ENCODE measurements at regions not wholly inside any gene's neighbourhood (a gene's known extent, or its start where the extent isn't known, plus 50 kb on each side); places are given as distances from the start of the nearest gene placed in this dataset.

- no peak for DNase-seq
Observed at GRCh38 chr4:13851085-13851940, 223.8 kb upstream of the BOD1L1 start.

DNA sequence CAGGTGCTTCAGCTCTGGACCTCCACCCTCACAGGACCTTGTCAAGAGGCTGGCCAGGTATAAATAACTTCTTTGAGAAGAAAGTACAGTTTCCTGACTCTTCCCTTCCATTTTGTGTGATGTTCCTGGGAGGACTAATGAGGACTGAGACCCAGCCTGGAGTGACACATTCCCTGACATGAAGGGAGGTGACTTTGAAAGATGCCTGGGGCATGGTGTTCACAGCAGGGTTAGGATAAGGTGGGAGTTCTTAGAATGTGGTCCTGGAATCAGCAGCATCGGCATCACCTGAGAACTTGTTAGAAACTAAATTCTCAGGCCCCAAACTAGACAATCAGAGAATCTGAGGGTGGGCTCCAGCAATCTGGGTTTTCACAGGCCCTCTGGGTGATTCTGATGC, 224.9 kb upstream of the BOD1L1 start:
- DNase-seq = no peak

DNA sequence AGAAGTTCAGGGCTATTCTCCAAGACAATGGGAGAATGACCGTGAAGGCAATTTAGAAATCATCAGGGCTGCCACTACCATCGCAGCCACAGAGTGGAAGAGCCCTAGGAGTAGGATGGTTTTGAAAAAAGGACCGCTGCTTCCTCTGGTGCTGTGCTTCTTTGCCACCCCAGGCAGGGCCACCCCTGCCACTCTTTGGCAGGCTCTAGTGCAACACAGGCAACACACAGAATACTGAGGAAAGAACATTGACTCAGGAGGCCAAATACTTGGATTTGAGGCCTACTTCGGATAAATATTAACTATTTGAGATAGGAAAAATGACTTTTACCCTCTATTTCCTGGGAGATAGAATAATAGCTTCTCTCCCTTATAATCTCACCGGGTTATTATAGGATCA, 228.9 kb upstream of the BOD1L1 start:
- no peak for DNase-seq

- DNase-seq = no peak
Observed at GRCh38 chr4:13857397-13857796, 229.9 kb upstream of the BOD1L1 start.

DNA sequence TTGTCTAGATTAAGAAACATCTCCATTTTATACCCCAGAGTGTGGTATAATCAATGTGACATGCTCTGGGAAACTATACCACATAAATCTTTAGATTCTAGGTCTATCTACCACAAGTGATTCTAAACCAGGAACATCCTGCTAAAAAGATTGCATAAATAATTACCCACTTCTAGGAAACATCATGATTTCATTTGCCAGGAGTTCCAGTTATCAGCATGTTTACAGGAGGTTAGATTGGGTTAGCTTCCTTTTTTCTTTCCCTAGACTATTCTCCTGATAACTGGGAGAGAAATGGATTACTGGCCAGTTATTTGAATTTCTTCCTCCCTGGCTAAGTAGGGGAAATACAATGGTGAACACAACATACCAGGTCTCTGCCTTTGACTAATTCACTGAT, 230.3 kb upstream of the BOD1L1 start:
- DNase-seq = no peak

DNA sequence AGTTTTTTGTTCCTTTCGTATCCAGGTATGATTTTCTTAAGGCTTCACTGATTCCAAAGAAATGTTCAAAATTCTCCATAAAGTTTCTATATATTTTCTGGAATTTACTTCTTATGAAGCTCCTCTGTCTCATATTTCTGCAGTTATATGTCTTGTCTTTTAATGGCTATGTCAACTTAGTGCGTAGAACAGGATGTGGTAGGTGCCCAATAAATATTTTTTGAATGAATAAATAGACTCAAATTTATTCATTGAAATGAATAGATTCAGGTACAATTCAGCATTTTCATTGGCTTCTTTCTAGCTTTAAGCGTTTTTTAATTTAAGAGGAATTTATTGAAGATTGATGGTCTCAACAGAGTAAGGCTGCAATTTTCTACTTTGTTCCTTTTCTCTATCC, 231.9 kb upstream of the BOD1L1 start:
- no peak for DNase-seq

GRCh38 chr4:13860126-13860525, 232.6 kb upstream of the BOD1L1 start:
- DNase-seq = no peak

- no peak for DNase-seq
Observed at GRCh38 chr4:13865871-13866669, 238.5 kb upstream of the BOD1L1 start.

GRCh38 chr4:13866881-13867280, 239.4 kb upstream of the BOD1L1 start:
- no peak for DNase-seq

- DNase-seq = no peak
Observed at GRCh38 chr4:13872155-13872554, 244.6 kb upstream of the BOD1L1 start.

- DNase-seq = no peak
Observed at GRCh38 chr4:13872955-13873354, 245.4 kb upstream of the BOD1L1 start.

DNA sequence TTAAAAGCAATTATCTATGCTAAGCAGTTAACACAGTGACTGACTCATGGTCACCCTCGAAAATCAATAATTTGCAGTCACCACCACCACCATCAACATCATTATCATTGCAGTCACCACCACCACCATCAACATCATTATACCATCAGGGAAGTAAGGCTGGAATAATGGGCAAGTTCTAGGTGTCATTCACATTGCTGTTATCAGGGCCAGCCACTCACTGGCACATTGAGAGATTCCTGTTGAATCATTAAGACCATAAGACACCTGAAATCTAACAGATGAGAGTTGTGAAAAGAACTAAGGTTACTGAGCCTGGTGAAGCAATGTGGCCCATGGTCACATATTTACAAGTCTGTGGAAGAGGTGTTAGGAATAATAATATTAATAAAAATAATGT, 247.7 kb upstream of the BOD1L1 start:
- no peak for DNase-seq

GRCh38 chr4:13876131-13876530, 248.6 kb upstream of the BOD1L1 start:
- no peak for DNase-seq

DNA sequence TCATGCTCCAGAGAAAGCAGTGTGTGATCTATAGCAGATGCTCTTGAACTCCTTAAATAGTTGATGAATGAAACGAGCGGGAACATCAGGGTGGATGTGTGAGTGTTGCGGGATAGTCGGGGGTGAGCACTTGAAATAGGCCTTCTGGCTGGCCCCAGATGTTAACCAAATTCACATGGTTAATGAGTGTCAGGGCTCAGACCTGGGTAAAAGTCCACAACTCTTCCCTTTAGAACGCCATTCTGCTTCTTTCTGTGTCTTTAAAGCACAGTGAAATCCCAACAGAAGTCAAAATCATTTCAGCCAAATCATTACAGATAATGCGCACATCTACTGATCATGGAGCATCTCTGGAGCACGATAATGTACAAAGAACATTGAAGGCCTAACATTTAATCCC, 249.4 kb upstream of the BOD1L1 start:
- no peak for DNase-seq

GRCh38 chr4:13877626-13878025, 250.1 kb upstream of the BOD1L1 start:
- DNase-seq = no peak

- no peak for DNase-seq
Observed at GRCh38 chr4:13881892-13882291, 254.4 kb upstream of the BOD1L1 start.

DNA sequence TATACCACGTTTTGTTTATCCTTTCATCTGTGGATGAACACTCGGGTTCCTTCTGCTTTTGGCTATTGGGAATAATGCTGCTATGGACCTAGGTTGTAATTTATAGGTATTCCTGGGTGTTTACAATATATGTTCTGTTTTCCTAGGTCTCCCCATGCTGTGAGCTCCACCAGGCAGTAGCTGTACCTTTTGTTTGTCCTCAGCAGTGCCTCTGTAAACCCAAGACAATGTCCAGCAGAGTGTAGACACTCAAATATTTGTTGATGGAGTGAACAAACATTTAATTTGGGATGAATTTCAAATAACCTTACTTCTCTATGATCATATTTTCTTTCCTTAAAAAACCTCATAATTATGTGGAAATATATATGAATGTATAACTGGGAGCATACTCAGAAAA, 259.5 kb upstream of the BOD1L1 start:
- DNase-seq = no peak

- no peak for DNase-seq
Observed at GRCh38 chr4:13888112-13888511, 260.6 kb upstream of the BOD1L1 start.

DNA sequence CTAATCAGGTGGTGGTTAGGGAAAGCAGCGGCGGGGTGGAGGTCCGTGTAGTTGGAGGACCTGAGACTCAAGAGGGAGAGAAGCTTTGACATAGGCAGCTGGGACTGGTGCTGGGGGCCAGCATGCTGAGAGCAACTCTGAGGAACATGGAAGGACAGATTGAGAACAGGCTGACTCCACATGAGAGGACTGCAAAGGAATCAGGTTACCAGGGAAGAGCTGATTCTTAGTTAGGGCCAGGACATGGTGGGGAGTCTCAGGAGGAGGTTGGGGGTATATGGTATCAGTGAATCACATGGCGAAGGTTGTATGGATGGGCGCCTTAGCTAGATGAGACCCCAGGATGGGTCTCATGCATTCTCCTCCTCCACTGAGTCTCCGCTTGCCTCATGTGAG, 264.0 kb upstream of the BOD1L1 start:
- DNase-seq = no peak

GRCh38 chr4:13892739-13893105, 265.2 kb upstream of the BOD1L1 start:
- DNase-seq = no peak

- DNase-seq = no peak
Observed at GRCh38 chr4:13893211-13893610, 265.7 kb upstream of the BOD1L1 start.

GRCh38 chr4:13893987-13894386, 266.5 kb upstream of the BOD1L1 start:
- DNase-seq = no peak

DNA sequence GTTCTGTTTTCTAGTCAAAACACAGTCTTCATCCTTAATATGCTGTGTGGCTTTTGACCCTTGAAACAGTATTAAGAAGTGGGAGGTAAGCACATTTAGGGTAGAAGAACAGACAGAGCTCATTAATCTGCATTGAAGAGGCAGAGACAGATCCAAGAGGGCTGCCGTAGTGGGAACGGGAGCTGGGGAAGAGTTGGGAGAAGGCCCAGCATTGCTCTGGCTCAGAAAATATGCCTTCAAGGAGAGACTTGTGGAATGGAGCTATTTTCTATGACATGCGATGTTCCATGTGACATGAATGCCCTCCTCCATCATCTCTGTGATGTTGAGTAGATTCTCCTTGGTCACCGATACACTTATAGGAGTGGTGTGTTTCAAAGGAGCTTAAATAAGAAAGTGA, 273.3 kb upstream of the BOD1L1 start:
- DNase-seq = no peak

DNA sequence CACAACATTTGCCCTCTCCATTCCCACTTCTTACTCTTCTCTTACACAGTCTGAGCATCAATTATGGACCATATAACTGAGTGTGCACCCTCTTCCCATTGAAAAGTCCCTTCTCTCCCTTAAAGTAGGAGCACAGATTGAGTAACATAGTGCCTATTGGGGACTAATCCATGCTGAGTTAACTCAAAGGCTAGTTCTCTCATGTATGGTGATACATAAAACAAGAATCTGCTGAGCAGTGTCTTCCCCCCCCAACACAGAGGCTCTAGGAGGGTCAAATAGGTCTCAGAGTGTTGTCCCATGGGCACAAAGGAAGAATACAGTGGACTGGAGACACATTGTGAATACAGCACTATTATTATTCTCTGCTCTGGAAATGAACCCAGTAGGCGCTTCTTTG, 274.6 kb upstream of the BOD1L1 start:
- DNase-seq = no peak

Data from activated gamma-delta T cell (primary cell).